ENCODE measurements at regions not wholly inside any gene's neighbourhood (a gene's known extent, or its start where the extent isn't known, plus 50 kb on each side); places are given as distances from the start of the nearest gene placed in this dataset.

- peaks cover 25% of the 10 kb centered on the region; the same call in 1 of the 2 replicates for H3K27me3 ChIP-seq (ENCODE audit: insufficient read depth, low read depth)
- no TSS peak for BruUV-seq (replicated peaks)
- ChIA-PET CTCF (interaction anchor here (0.6 kb wide), 1 partner anchor 932 kb away, joined by 3 read pairs; no protein-coding TSS in a partner anchor), POLR2A (ENCODE audit: unreplicated experiment) (no interaction called here)
- H3K4me2 ChIP-seq, result no peak overlapping the region
- intact Hi-C loops (cut with micrococcal nuclease; ENCODE audit: unreplicated experiment), result no loop called here
- no peaks in the 10 kb centered on the region for H4K20me1 ChIP-seq (ENCODE audit: insufficient read depth)
- no peak overlapping the region for H2AFZ ChIP-seq
- H3K4me3 ChIP-seq, result no peak overlapping the region
- no peaks in the 10 kb centered on the region for H3K9me3 ChIP-seq (ENCODE audit: insufficient read depth, low read depth)
- H3K4me1 ChIP-seq (replicated peaks; ENCODE audit: insufficient read depth), result no peaks in the 10 kb centered on the region
- DNase-seq, result no peak
- TF ChIP-seq, protein P1, sequence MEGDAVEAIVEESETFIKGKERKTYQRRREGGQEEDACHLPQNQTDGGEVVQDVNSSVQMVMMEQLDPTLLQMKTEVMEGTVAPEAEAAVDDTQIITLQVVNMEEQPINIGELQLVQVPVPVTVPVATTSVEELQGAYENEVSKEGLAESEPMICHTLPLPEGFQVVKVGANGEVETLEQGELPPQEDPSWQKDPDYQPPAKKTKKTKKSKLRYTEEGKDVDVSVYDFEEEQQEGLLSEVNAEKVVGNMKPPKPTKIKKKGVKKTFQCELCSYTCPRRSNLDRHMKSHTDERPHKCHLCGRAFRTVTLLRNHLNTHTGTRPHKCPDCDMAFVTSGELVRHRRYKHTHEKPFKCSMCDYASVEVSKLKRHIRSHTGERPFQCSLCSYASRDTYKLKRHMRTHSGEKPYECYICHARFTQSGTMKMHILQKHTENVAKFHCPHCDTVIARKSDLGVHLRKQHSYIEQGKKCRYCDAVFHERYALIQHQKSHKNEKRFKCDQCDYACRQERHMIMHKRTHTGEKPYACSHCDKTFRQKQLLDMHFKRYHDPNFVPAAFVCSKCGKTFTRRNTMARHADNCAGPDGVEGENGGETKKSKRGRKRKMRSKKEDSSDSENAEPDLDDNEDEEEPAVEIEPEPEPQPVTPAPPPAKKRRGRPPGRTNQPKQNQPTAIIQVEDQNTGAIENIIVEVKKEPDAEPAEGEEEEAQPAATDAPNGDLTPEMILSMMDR (conservative IDR thresholded peaks at IDR 0.05), result no peak
- no peak for TF ChIP-seq EZH2 (IDR thresholded peaks at IDR 0.05; ENCODE audit: low read depth)
- H3K27ac ChIP-seq, result no peak overlapping the region
- no peaks in the 10 kb centered on the region for H3K9me2 ChIP-seq (ENCODE audit: insufficient read depth)
- no peaks in the 10 kb centered on the region for H3K36me3 ChIP-seq (ENCODE audit: low read depth)
- no peaks in the 10 kb centered on the region for H3K79me2 ChIP-seq (ENCODE audit: low read depth)
- H3F3A ChIP-seq (ENCODE audit: insufficient read depth, low read depth), result no peaks in the 10 kb centered on the region
These were observed 239.4 kb downstream of the CSNK2A3 start for GRCh38 chr11:11113626-11114025.

GRCh38 chr11:11108026-11108425 lies 245.0 kb downstream of the CSNK2A3 start:
- no peaks in the 10 kb centered on the region for H3K9me3 ChIP-seq (ENCODE audit: insufficient read depth, low read depth)
- H4K20me1 ChIP-seq (ENCODE audit: insufficient read depth), result no peaks in the 10 kb centered on the region
- no peak for TF ChIP-seq EZH2 (IDR thresholded peaks at IDR 0.05; ENCODE audit: low read depth)
- TF ChIP-seq, protein P1 (conservative IDR thresholded peaks at IDR 0.05), result no peak
- BruUV-seq (replicated peaks), result no TSS peak
- H3F3A ChIP-seq (ENCODE audit: insufficient read depth, low read depth), result no peaks in the 10 kb centered on the region
- no peak overlapping the region for H3K4me2 ChIP-seq
- intact Hi-C loops (cut with micrococcal nuclease; ENCODE audit: unreplicated experiment), result no loop called here
- H3K79me2 ChIP-seq (ENCODE audit: low read depth), result no peaks in the 10 kb centered on the region
- no peaks in the 10 kb centered on the region for H3K9me2 ChIP-seq (ENCODE audit: insufficient read depth)
- H3K36me3 ChIP-seq (ENCODE audit: low read depth), result no peaks in the 10 kb centered on the region
- ChIA-PET POLR2A (ENCODE audit: unreplicated experiment) (no interaction called here), CTCF (no interaction called here)
- 0 out of 2 replicates have a peak, but pooled peaks cover 5% of the 10 kb centered on the region for H3K27me3 ChIP-seq (ENCODE audit: insufficient read depth, low read depth)
- no peak overlapping the region for H3K27ac ChIP-seq
- DNase-seq, result no peak
- H2AFZ ChIP-seq, result no peak overlapping the region
- H3K4me1 ChIP-seq (replicated peaks; ENCODE audit: insufficient read depth), result no peaks in the 10 kb centered on the region
- H3K4me3 ChIP-seq, result no peak overlapping the region

- no TSS peak for BruUV-seq (replicated peaks)
- no peaks in the 10 kb centered on the region for H4K20me1 ChIP-seq (ENCODE audit: insufficient read depth)
- no peaks in the 10 kb centered on the region for H3K4me1 ChIP-seq (replicated peaks; ENCODE audit: insufficient read depth)
- no peak overlapping the region for H3K4me3 ChIP-seq
- H2AFZ ChIP-seq, result no peak overlapping the region
- H3F3A ChIP-seq (ENCODE audit: insufficient read depth, low read depth), result no peaks in the 10 kb centered on the region
- no peaks in the 10 kb centered on the region for H3K79me2 ChIP-seq (ENCODE audit: low read depth)
- DNase-seq, result no peak
- H3K4me2 ChIP-seq, result no peak overlapping the region
- H3K36me3 ChIP-seq (ENCODE audit: low read depth), result no peaks in the 10 kb centered on the region
- no peak overlapping the region for H3K27ac ChIP-seq
- no peaks in the 10 kb centered on the region for H3K9me3 ChIP-seq (ENCODE audit: insufficient read depth, low read depth)
- 0 out of 2 replicates have a peak, but pooled peaks cover 10% of the 10 kb centered on the region for H3K27me3 ChIP-seq (ENCODE audit: insufficient read depth, low read depth)
- ChIA-PET CTCF (no interaction called here), POLR2A (ENCODE audit: unreplicated experiment) (no interaction called here)
- TF ChIP-seq, protein P1 (conservative IDR thresholded peaks at IDR 0.05), result no peak
- TF ChIP-seq EZH2 (IDR thresholded peaks at IDR 0.05; ENCODE audit: low read depth), result no peak
- intact Hi-C loops (cut with micrococcal nuclease; ENCODE audit: unreplicated experiment), result no loop called here
- no peaks in the 10 kb centered on the region for H3K9me2 ChIP-seq (ENCODE audit: insufficient read depth)
These were observed 245.8 kb downstream of the CSNK2A3 start for GRCh38 chr11:11107076-11107723.
